ENCODE measurements at regions not wholly inside any gene's neighbourhood (a gene's known extent, or its start where the extent isn't known, plus 50 kb on each side); places are given as distances from the start of the nearest gene placed in this dataset.
A peak's percentile ranks its signal among the peaks of the same experiment; 100 is the strongest.

GRCh38 chr16:48057048-48057447 is 98.7 kb downstream of the ABCC12 start:
- no peak overlapping the region for H3K27ac ChIP-seq (ENCODE audit: low read depth, low read length, poor library complexity, severe bottlenecking)

DNA sequence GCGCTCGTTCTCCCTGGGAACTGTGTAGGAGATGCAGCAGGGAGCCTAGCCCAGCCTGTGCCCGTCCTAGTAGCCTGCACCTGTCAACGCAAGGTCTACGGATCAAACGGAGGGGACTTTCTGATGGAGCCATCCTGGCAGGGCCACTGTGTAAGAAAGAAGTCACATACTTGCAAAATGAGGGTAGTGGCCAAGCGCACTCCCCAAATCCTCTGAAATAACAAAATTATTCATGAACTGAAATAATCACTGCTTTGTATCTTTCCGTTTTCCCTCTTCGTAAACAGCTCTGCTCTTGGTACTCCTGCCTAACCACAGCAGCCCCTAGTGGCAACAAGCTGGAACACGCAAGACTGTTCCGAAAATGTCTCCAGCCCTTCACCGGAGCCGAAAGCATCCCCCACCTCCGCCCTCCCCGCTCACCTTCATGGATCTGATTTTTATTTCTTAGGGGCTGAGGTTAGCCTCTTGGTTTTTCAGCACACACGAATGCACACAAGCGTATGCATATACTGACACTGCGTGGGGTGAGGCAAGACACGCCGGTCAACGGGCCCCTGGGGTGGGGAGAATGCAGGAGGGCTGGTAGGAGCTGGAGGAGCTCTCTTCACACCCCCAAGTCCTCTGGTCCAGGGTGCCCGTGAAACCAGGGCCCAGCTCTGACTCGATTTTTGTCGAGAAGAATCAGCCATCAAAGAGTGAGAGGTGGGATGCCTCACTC is 100.8 kb downstream of the ABCC12 start:
- Histone ChIP-seq H4K20me1 (ENCODE audit: insufficient read depth, low read length) (no peaks in the 10 kb centered on the region), H3K4me1 (ENCODE audit: insufficient read depth, low read length, poor library complexity, severe bottlenecking) (no peaks in the 10 kb centered on the region), H3K4me3 (ENCODE audit: low read depth, low read length, poor library complexity, severe bottlenecking) (no peak overlapping the region), H3K4me2 (ENCODE audit: low read length) (no peak overlapping the region), H3K9me3 (ENCODE audit: low read length) (no peaks in the 10 kb centered on the region), H3K27ac (ENCODE audit: low read depth, low read length, poor library complexity, severe bottlenecking) (no peak overlapping the region), H3K9me2 (ENCODE audit: insufficient read depth, low read length) (no peaks in the 10 kb centered on the region), H2AFZ (ENCODE audit: low read length) (no peak overlapping the region), H3K79me2 (ENCODE audit: insufficient read depth, low read depth, low read length) (no peaks in the 10 kb centered on the region), H3K36me3 (ENCODE audit: insufficient read depth, low read length) (no peaks in the 10 kb centered on the region)
- CTCF ChIA-PET (ENCODE audit: unreplicated experiment): no interaction called here
- intact Hi-C loops (cut with micrococcal nuclease; ENCODE audit: unreplicated experiment): no loop called here
- POLR2A ChIA-PET: no interaction called here
- peak; percentile 27 for DNase-seq (ENCODE audit: low spot score)
- BruUV-seq (replicated peaks): no TSS peak
- TF ChIP-seq, protein P1, sequence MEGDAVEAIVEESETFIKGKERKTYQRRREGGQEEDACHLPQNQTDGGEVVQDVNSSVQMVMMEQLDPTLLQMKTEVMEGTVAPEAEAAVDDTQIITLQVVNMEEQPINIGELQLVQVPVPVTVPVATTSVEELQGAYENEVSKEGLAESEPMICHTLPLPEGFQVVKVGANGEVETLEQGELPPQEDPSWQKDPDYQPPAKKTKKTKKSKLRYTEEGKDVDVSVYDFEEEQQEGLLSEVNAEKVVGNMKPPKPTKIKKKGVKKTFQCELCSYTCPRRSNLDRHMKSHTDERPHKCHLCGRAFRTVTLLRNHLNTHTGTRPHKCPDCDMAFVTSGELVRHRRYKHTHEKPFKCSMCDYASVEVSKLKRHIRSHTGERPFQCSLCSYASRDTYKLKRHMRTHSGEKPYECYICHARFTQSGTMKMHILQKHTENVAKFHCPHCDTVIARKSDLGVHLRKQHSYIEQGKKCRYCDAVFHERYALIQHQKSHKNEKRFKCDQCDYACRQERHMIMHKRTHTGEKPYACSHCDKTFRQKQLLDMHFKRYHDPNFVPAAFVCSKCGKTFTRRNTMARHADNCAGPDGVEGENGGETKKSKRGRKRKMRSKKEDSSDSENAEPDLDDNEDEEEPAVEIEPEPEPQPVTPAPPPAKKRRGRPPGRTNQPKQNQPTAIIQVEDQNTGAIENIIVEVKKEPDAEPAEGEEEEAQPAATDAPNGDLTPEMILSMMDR (conservative IDR thresholded peaks at IDR 0.05; ENCODE audit: low read length): peak; percentile 81
- no peak for TF ChIP-seq EZH2phosphoT487 (IDR thresholded peaks at IDR 0.05; ENCODE audit: borderline replicate concordance, low read depth, low read length)

More at GRCh38 chr16:48057048-48057447, 98.7 kb downstream of the ABCC12 start:
- no peaks in the 10 kb centered on the region for H3K9me2 ChIP-seq (ENCODE audit: insufficient read depth, low read length)
- no peak overlapping the region for H2AFZ ChIP-seq (ENCODE audit: low read length)
- no peaks in the 10 kb centered on the region for H4K20me1 ChIP-seq (ENCODE audit: insufficient read depth, low read length)
- intact Hi-C loops (cut with micrococcal nuclease; ENCODE audit: unreplicated experiment): no loop called here
- no peaks in the 10 kb centered on the region for H3K36me3 ChIP-seq (ENCODE audit: insufficient read depth, low read length)
- DNase-seq (ENCODE audit: low spot score): no peak
- H3K9me3 ChIP-seq (ENCODE audit: low read length): no peaks in the 10 kb centered on the region
- no peak overlapping the region for H3K4me3 ChIP-seq (ENCODE audit: low read depth, low read length, poor library complexity, severe bottlenecking)
- ChIA-PET POLR2A (interaction anchor here (0.6 kb wide), 1 partner anchor 342 kb away, joined by 4 read pairs; no protein-coding TSS in a partner anchor), CTCF (ENCODE audit: unreplicated experiment) (no interaction called here)
- no peaks in the 10 kb centered on the region for H3K4me1 ChIP-seq (ENCODE audit: insufficient read depth, low read length, poor library complexity, severe bottlenecking)
- TF ChIP-seq, protein P1 (conservative IDR thresholded peaks at IDR 0.05; ENCODE audit: low read length): no peak
- TF ChIP-seq EZH2phosphoT487 (IDR thresholded peaks at IDR 0.05; ENCODE audit: borderline replicate concordance, low read depth, low read length): no peak
- no TSS peak for BruUV-seq (replicated peaks)
- no peak overlapping the region for H3K4me2 ChIP-seq (ENCODE audit: low read length)
- no peaks in the 10 kb centered on the region for H3K79me2 ChIP-seq (ENCODE audit: insufficient read depth, low read depth, low read length)

- Histone ChIP-seq H3K4me2 (ENCODE audit: low read length) (no peak overlapping the region), H3K9me3 (ENCODE audit: low read length) (no peaks in the 10 kb centered on the region), H2AFZ (ENCODE audit: low read length) (no peak overlapping the region), H3K79me2 (ENCODE audit: insufficient read depth, low read depth, low read length) (no peaks in the 10 kb centered on the region), H3K27ac (ENCODE audit: low read depth, low read length, poor library complexity, severe bottlenecking) (no peak overlapping the region), H3K4me3 (ENCODE audit: low read depth, low read length, poor library complexity, severe bottlenecking) (no peak overlapping the region), H4K20me1 (ENCODE audit: insufficient read depth, low read length) (no peaks in the 10 kb centered on the region), H3K4me1 (ENCODE audit: insufficient read depth, low read length, poor library complexity, severe bottlenecking) (no peaks in the 10 kb centered on the region), H3K9me2 (ENCODE audit: insufficient read depth, low read length) (no peaks in the 10 kb centered on the region), H3K36me3 (ENCODE audit: insufficient read depth, low read length) (no peaks in the 10 kb centered on the region)
- POLR2A ChIA-PET: interaction anchor here (0.7 kb wide), 1 partner anchor 892 kb away, joined by 3 read pairs; no protein-coding TSS in a partner anchor
- CTCF ChIA-PET (ENCODE audit: unreplicated experiment): no interaction called here
- intact Hi-C loops (cut with micrococcal nuclease; ENCODE audit: unreplicated experiment): no loop called here
- BruUV-seq (replicated peaks): no TSS peak
- DNase-seq (ENCODE audit: low spot score): no peak
- TF ChIP-seq EZH2phosphoT487 (IDR thresholded peaks at IDR 0.05; ENCODE audit: borderline replicate concordance, low read depth, low read length): no peak
- TF ChIP-seq, protein P1 (conservative IDR thresholded peaks at IDR 0.05; ENCODE audit: low read length): no peak
Observed at GRCh38 chr16:48053418-48053745, 102.4 kb downstream of the ABCC12 start.

Data from OCI-LY7 (cell line).